ENCODE measurements at regions not wholly inside any gene's neighbourhood (a gene's known extent, or its start where the extent isn't known, plus 50 kb on each side); places are given as distances from the start of the nearest gene placed in this dataset.
"Not testable (repeated sequence)": the region's sequence is repeated elsewhere in the genome, so short reads cannot be mapped to it uniquely, and the experiment has no call there.

GRCh38 chr4:79178760-79179159 is 147.1 kb downstream of the NAA11 start:
- DNase-seq (ENCODE audit: low read depth in 4 of 4, low spot score in 3 of 4) = no peak

- DNase-seq (ENCODE audit: low read depth in 4 of 4, low spot score in 3 of 4) = no peak
Observed at GRCh38 chr4:79177388-79177787, 148.5 kb downstream of the NAA11 start.

GRCh38 chr4:79176351-79176750 is 149.5 kb downstream of the NAA11 start:
- no peak for DNase-seq (ENCODE audit: low read depth in 4 of 4, low spot score in 3 of 4)

- DNase-seq (ENCODE audit: low read depth in 4 of 4, low spot score in 3 of 4) = no peak
Observed at GRCh38 chr4:79175716-79176115, 150.1 kb downstream of the NAA11 start.

- DNase-seq (ENCODE audit: low read depth in 4 of 4, low spot score in 3 of 4) = no peak
Observed at GRCh38 chr4:79174490-79175252, 151.2 kb downstream of the NAA11 start.

GRCh38 chr4:79173186-79173585 is 152.7 kb downstream of the NAA11 start:
- DNase-seq (ENCODE audit: low read depth in 4 of 4, low spot score in 3 of 4) = no peak

- DNase-seq (ENCODE audit: low read depth in 4 of 4, low spot score in 3 of 4) = no peak
Observed at GRCh38 chr4:79170077-79170476, 155.8 kb downstream of the NAA11 start.

GRCh38 chr4:79164907-79165610 is 160.8 kb downstream of the NAA11 start:
- DNase-seq (ENCODE audit: low read depth in 4 of 4, low spot score in 3 of 4) = no peak

GRCh38 chr4:79163981-79164490 is 161.8 kb downstream of the NAA11 start:
- no peak for DNase-seq (ENCODE audit: low read depth in 4 of 4, low spot score in 3 of 4)

- no peak for DNase-seq (ENCODE audit: low read depth in 4 of 4, low spot score in 3 of 4)
Observed at GRCh38 chr4:79160962-79161361, 164.9 kb downstream of the NAA11 start.

- DNase-seq (ENCODE audit: low read depth in 4 of 4, low spot score in 3 of 4) = not testable (repeated sequence)
Observed at GRCh38 chr4:79158705-79159104, 167.2 kb downstream of the NAA11 start.

GRCh38 chr4:79155336-79155735 is 170.5 kb downstream of the NAA11 start:
- no peak for DNase-seq (ENCODE audit: low read depth in 4 of 4, low spot score in 3 of 4)

- DNase-seq (ENCODE audit: low read depth in 4 of 4, low spot score in 3 of 4) = no peak
Observed at GRCh38 chr4:79150820-79151416, 174.9 kb downstream of the NAA11 start.

GRCh38 chr4:79148369-79148768 is 177.5 kb downstream of the NAA11 start:
- no peak for DNase-seq (ENCODE audit: low read depth in 4 of 4, low spot score in 3 of 4)

GRCh38 chr4:79147251-79147650 is 178.6 kb downstream of the NAA11 start:
- no peak for DNase-seq (ENCODE audit: low read depth in 4 of 4, low spot score in 3 of 4)

GRCh38 chr4:79141530-79141929 is 184.3 kb downstream of the NAA11 start:
- peak in 1 of 4 donors; percentile 6 for DNase-seq (ENCODE audit: low read depth in 4 of 4, low spot score in 3 of 4)

GRCh38 chr4:79134767-79135166 is 191.1 kb downstream of the NAA11 start:
- no peak for DNase-seq (ENCODE audit: low read depth in 4 of 4, low spot score in 3 of 4)

- no peak for DNase-seq (ENCODE audit: low read depth in 4 of 4, low spot score in 3 of 4)
Observed at GRCh38 chr4:79132826-79133225, 193.0 kb downstream of the NAA11 start.

- no peak for DNase-seq (ENCODE audit: low read depth in 4 of 4, low spot score in 3 of 4)
Observed at GRCh38 chr4:79121875-79122358, 182.7 kb upstream of the PAQR3 start.

GRCh38 chr4:79121223-79121622 is 182.0 kb upstream of the PAQR3 start:
- DNase-seq (ENCODE audit: low read depth in 4 of 4, low spot score in 3 of 4) = no peak

- not testable (repeated sequence) for DNase-seq (ENCODE audit: low read depth in 4 of 4, low spot score in 3 of 4)
Observed at GRCh38 chr4:79117051-79117450, 177.8 kb upstream of the PAQR3 start.

Data from left renal pelvis (tissue), 4 donors.